OCI-LY7 (cell line): ENCODE measurements at regions not wholly inside any gene's neighbourhood (a gene's known extent, or its start where the extent isn't known, plus 50 kb on each side); places are given as distances from the start of the nearest gene placed in this dataset.

Experiments used
- BruUV-seq: library from RNA; stranded (reverse); fragments of 400-500 nt; replicated peaks from 2 replicates; lab custom pipeline; 2021; lab: Mats Ljungman, UMichigan
- CTCF ChIA-PET: fragments of 300-600 bp; sonication (Branson Sonifier 250); formaldehyde crosslinking; loops from one replicate; lab custom pipeline; 2022; ENCODE audit warnings: antibody characterized with exemption; ENCODE audit not compliant: unreplicated experiment; lab: Charles Lee
- POLR2A ChIA-PET: fragments of 300-600 bp; sonication (Branson Sonifier 250); formaldehyde crosslinking; loops from one replicate; lab custom pipeline; 2022; ENCODE audit warnings: antibody characterized with exemption; lab: Charles Lee
- DNase-seq: peaks from one replicate; pipeline ENCODE4 v3.0.0-alpha.2; 2015; ENCODE audit warnings: low spot score
- H2AFZ ChIP-seq: fragments of 200-600 bp; sonication (generic), shearing (Covaris generic); 2 replicates; pipeline ENCODE4 v1.6.1; 2014; ENCODE audit warnings: mild to moderate bottlenecking, antibody characterized with exemption, low read length, moderate library complexity
- H3K27ac ChIP-seq: fragments of 200-600 bp; sonication (generic); 2 replicates; pipeline ENCODE4 v1.5.1; 2014; ENCODE audit warnings: mixed run types, low read depth, mild to moderate bottlenecking, moderate library complexity, low read length, inconsistent platforms; ENCODE audit not compliant: poor library complexity, severe bottlenecking
- H3K36me3 ChIP-seq: fragments of 200-600 bp; sonication (generic); 2 replicates; pipeline ENCODE4 v1.6.1; 2014; ENCODE audit warnings: mild to moderate bottlenecking, antibody characterized with exemption, low read length, moderate library complexity, mixed read lengths; ENCODE audit not compliant: insufficient read depth
- H3K4me1 ChIP-seq: fragments of 200-600 bp; sonication (generic); 2 replicates; pipeline ENCODE4 v1.5.1; 2014; ENCODE audit warnings: mild to moderate bottlenecking, low read length; ENCODE audit not compliant: insufficient read depth, poor library complexity, severe bottlenecking
- H3K4me2 ChIP-seq: fragments of 200-600 bp; sonication (generic); 2 replicates; pipeline ENCODE4 v1.6.1; 2014; ENCODE audit warnings: mild to moderate bottlenecking, low read length
- H3K4me3 ChIP-seq: fragments of 200-600 bp; sonication (generic); 2 replicates; pipeline ENCODE4 v1.5.1; 2014; ENCODE audit warnings: mild to moderate bottlenecking, low read depth, low read length; ENCODE audit not compliant: poor library complexity, severe bottlenecking
- H3K79me2 ChIP-seq: fragments of 200-600 bp; sonication (generic); 2 replicates; pipeline ENCODE4 v1.6.1; 2016; ENCODE audit warnings: low read depth, mild to moderate bottlenecking, low read length, moderate library complexity, mixed read lengths; ENCODE audit not compliant: insufficient read depth
- H3K9me2 ChIP-seq: fragments of 200-600 bp; sonication (generic); 2 replicates; pipeline ENCODE4 v1.6.1; 2016; ENCODE audit warnings: mild to moderate bottlenecking, low read length, mixed read lengths; ENCODE audit not compliant: insufficient read depth
- H3K9me3 ChIP-seq: fragments of 200-600 bp; sonication (generic); 2 replicates; pipeline ENCODE4 v1.6.1; 2014; ENCODE audit warnings: mild to moderate bottlenecking, mixed run types, low read length, mixed read lengths
- H4K20me1 ChIP-seq: fragments of 200-600 bp; sonication (generic); 2 replicates; pipeline ENCODE4 v1.6.1; 2014; ENCODE audit warnings: mild to moderate bottlenecking, antibody characterized with exemption, low read length, moderate library complexity, mixed read lengths; ENCODE audit not compliant: insufficient read depth
- EZH2phosphoT487 ChIP-seq: fragments of 200-600 bp; sonication (generic); IDR thresholded peaks from 2 replicates; pipeline ENCODE4 v1.6.1; 2018; ENCODE audit warnings: low read depth, borderline replicate concordance, mild to moderate bottlenecking, mixed run types, antibody characterized with exemption, low read length, moderate library complexity, mixed read lengths
- intact Hi-C: fragments of 100-400 bp; cut with micrococcal nuclease; formaldehyde crosslinking; loops from one replicate; pipeline ENCODE4 v1.10.0; 2022; ENCODE audit not compliant: unreplicated experiment
- TF ChIP-seq, protein P1 (sequence below): fragments of 200-600 bp; sonication (generic); conservative IDR thresholded peaks from 2 replicates; pipeline ENCODE4 v1.5.1; 2014; ENCODE audit warnings: mild to moderate bottlenecking, antibody characterized with exemption, low read length, moderate library complexity, mixed read lengths

DNA sequence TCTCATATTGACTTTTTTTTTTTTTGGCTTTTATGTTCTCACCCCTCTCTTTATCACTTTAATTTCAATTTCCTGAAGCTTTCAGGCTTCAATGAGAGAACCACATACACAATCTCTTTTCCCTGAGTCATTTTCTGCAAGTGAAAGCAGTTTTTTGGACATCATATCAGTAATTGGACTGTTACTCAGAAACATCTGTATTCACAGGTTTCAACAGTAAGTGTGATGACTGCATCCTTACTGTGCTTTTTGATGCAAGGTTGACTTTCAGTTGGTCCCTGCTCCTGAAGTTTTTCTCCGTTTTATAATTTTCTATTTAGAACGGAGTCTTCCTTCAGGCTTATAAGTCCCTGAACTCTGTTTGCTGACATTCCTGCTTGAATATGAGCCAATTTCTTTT lies 70.5 kb upstream of the CCBE1 start:
- no peaks in the 10 kb centered on the region for H3K4me1 ChIP-seq
- ChIA-PET POLR2A (interaction anchor here (1.0 kb wide), 1 partner anchor 17 kb away, joined by 3 read pairs; no protein-coding TSS in a partner anchor), CTCF (no interaction called here)
- no TSS peak for BruUV-seq
- no peak overlapping the region for H2AFZ ChIP-seq
- H3K36me3 ChIP-seq, result no peaks in the 10 kb centered on the region
- no peak overlapping the region for H3K27ac ChIP-seq
- no peaks in the 10 kb centered on the region for H4K20me1 ChIP-seq
- no peaks in the 10 kb centered on the region for H3K9me3 ChIP-seq
- TF ChIP-seq, protein P1, sequence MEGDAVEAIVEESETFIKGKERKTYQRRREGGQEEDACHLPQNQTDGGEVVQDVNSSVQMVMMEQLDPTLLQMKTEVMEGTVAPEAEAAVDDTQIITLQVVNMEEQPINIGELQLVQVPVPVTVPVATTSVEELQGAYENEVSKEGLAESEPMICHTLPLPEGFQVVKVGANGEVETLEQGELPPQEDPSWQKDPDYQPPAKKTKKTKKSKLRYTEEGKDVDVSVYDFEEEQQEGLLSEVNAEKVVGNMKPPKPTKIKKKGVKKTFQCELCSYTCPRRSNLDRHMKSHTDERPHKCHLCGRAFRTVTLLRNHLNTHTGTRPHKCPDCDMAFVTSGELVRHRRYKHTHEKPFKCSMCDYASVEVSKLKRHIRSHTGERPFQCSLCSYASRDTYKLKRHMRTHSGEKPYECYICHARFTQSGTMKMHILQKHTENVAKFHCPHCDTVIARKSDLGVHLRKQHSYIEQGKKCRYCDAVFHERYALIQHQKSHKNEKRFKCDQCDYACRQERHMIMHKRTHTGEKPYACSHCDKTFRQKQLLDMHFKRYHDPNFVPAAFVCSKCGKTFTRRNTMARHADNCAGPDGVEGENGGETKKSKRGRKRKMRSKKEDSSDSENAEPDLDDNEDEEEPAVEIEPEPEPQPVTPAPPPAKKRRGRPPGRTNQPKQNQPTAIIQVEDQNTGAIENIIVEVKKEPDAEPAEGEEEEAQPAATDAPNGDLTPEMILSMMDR, result no peak
- no peak for TF ChIP-seq EZH2phosphoT487
- intact Hi-C loops, result no loop called here
- no peak overlapping the region for H3K4me3 ChIP-seq
- no peak for DNase-seq
- H3K4me2 ChIP-seq, result no peak overlapping the region
- no peaks in the 10 kb centered on the region for H3K79me2 ChIP-seq
- no peaks in the 10 kb centered on the region for H3K9me2 ChIP-seq

GRCh38 chr18:59765343-59765742 lies 68.1 kb upstream of the CCBE1 start:
- Histone ChIP-seq H3K4me1 (no peaks in the 10 kb centered on the region), H3K9me2 (no peaks in the 10 kb centered on the region), H2AFZ (no peak overlapping the region), H3K27ac (no peak overlapping the region), H3K4me2 (no peak overlapping the region), H3K36me3 (no peaks in the 10 kb centered on the region), H3K79me2 (no peaks in the 10 kb centered on the region), H3K4me3 (no peak overlapping the region), H3K9me3 (no peaks in the 10 kb centered on the region), H4K20me1 (no peaks in the 10 kb centered on the region)
- no TSS peak for BruUV-seq
- POLR2A ChIA-PET, result no interaction called here
- TF ChIP-seq EZH2phosphoT487, result no peak
- TF ChIP-seq, protein P1, result no peak
- CTCF ChIA-PET, result no interaction called here
- intact Hi-C loops, result no loop called here
- DNase-seq, result no peak

GRCh38 chr18:59764281-59764680 lies 67.1 kb upstream of the CCBE1 start:
- H3K4me3 ChIP-seq, result no peak overlapping the region
- no peak overlapping the region for H2AFZ ChIP-seq
- H3K4me1 ChIP-seq, result no peaks in the 10 kb centered on the region
- no TSS peak for BruUV-seq
- TF ChIP-seq EZH2phosphoT487, result no peak
- TF ChIP-seq, protein P1, result no peak
- no peaks in the 10 kb centered on the region for H4K20me1 ChIP-seq
- no peak for DNase-seq
- no peaks in the 10 kb centered on the region for H3K79me2 ChIP-seq
- H3K9me2 ChIP-seq, result no peaks in the 10 kb centered on the region
- CTCF ChIA-PET, result no interaction called here
- intact Hi-C loops, result no loop called here
- no peak overlapping the region for H3K27ac ChIP-seq
- H3K4me2 ChIP-seq, result no peak overlapping the region
- H3K9me3 ChIP-seq, result no peaks in the 10 kb centered on the region
- POLR2A ChIA-PET, result no interaction called here
- no peaks in the 10 kb centered on the region for H3K36me3 ChIP-seq
